ENCODE measurements at regions not wholly inside any gene's neighbourhood (a gene's known extent, or its start where the extent isn't known, plus 50 kb on each side); places are given as distances from the start of the nearest gene placed in this dataset.
"Not testable (repeated sequence)": the region's sequence is repeated elsewhere in the genome, so short reads cannot be mapped to it uniquely, and the experiment has no call there.

- not testable (repeated sequence) for TF ChIP-seq CTCF (IDR thresholded peaks at IDR 0.05; ENCODE audit: low read depth, low read length); EZH2phosphoT487 (IDR thresholded peaks at IDR 0.05; ENCODE audit: low read depth)
Observed at GRCh38 chr2:111257607-111258006, 136.9 kb downstream of the BCL2L11 start.

Data from OCI-LY3 (cell line).